HEK293 (cell line): ENCODE measurements at regions not wholly inside any gene's neighbourhood (a gene's known extent, or its start where the extent isn't known, plus 50 kb on each side); places are given as distances from the start of the nearest gene placed in this dataset.

ENCODE experiments used
- CTCF ChIP-seq: fragments of 450-650 bp; formaldehyde crosslinking; IDR thresholded peaks from 2 replicates; pipeline ENCODE4 v1.5.1; 2016; ENCODE audit warnings: missing biosample characterization, missing genetic modification characterization
- HOXA7 ChIP-seq: sonication (generic); formaldehyde crosslinking; IDR thresholded peaks from 2 replicates; pipeline ENCODE4 v1.8.1; 2022; ENCODE audit warnings: missing genetic modification reagents, borderline replicate concordance
- KLF10 ChIP-seq: fragments of 450-650 bp; IDR thresholded peaks from 2 replicates; pipeline ENCODE4 v1.5.1; 2018; ENCODE audit warnings: missing biosample characterization, mild to moderate bottlenecking, missing genetic modification characterization
- REST ChIP-seq: fragments of 450-650 bp; formaldehyde crosslinking; IDR thresholded peaks from 2 replicates; pipeline ENCODE4 v1.5.1; 2016; ENCODE audit warnings: missing biosample characterization, missing genetic modification characterization
- ZBTB1 ChIP-seq: fragments of 450-650 bp; formaldehyde crosslinking; IDR thresholded peaks from 2 replicates; pipeline ENCODE4 v1.5.1; 2016; ENCODE audit warnings: missing biosample characterization, missing genetic modification characterization
- ZNF2 ChIP-seq: fragments of 450-650 bp; formaldehyde crosslinking; IDR thresholded peaks from 2 replicates; pipeline ENCODE4 v1.5.1; 2016; ENCODE audit warnings: missing biosample characterization, missing genetic modification characterization
- ZNF274 ChIP-seq, 2 experiments: fragments of 200-500 bp in 1 of 2; fragments of 450-650 bp in 1 of 2; sonication (Bioruptor generic) in 1 of 2; formaldehyde crosslinking in 1 of 2; IDR thresholded peaks; 2 replicates each; pipeline versions ENCODE4 v1.5.1 to v1.6.1; 2014 to 2016; ENCODE audit warnings: borderline replicate concordance in 1 of 2, inconsistent platforms in 1 of 2, low read length in 1 of 2, missing biosample characterization in 1 of 2, missing genetic modification characterization in 1 of 2

GRCh38 chr5:135192351-135192750 lies 158.3 kb upstream of the PITX1 start:
- TF ChIP-seq HOXA7: no peak
- TF ChIP-seq KLF10: no peak
- no peak for TF ChIP-seq ZNF274 (IDR thresholded peaks at IDR 0.05; ENCODE audit: low read length)
- TF ChIP-seq ZNF274 (tag by site-specific recombination; IDR thresholded peaks at IDR 0.05; ENCODE audit: borderline replicate concordance): no peak
- no peak for TF ChIP-seq CTCF (tag by site-specific recombination)
- no peak for TF ChIP-seq ZNF2 (tag by site-specific recombination)
- no peak for TF ChIP-seq REST (tag by site-specific recombination)
- TF ChIP-seq ZBTB1 (tag by site-specific recombination): no peak
